ENCODE measurements at regions not wholly inside any gene's neighbourhood (a gene's known extent, or its start where the extent isn't known, plus 50 kb on each side); places are given as distances from the start of the nearest gene placed in this dataset.

DNA sequence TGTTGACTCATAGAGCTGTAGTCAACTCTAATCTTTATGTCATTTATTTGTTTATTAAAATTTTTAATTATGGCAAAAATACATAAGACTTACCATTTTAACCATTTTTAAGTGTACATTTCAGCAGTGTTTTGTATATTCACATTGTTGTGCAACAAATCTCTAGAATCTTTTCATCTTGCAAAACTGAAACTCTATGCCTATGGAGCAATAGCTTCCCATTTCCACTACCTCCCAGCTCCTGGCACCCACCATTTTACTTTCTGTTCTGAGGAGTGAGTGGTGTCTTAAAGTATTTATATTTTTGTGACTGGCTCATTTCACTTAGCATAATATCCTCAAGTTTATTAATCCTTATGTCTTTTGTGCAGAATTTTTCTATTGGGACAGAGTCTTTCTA, 181.0 kb downstream of the GPAT3 start:
- TF ChIP-seq, protein P1, sequence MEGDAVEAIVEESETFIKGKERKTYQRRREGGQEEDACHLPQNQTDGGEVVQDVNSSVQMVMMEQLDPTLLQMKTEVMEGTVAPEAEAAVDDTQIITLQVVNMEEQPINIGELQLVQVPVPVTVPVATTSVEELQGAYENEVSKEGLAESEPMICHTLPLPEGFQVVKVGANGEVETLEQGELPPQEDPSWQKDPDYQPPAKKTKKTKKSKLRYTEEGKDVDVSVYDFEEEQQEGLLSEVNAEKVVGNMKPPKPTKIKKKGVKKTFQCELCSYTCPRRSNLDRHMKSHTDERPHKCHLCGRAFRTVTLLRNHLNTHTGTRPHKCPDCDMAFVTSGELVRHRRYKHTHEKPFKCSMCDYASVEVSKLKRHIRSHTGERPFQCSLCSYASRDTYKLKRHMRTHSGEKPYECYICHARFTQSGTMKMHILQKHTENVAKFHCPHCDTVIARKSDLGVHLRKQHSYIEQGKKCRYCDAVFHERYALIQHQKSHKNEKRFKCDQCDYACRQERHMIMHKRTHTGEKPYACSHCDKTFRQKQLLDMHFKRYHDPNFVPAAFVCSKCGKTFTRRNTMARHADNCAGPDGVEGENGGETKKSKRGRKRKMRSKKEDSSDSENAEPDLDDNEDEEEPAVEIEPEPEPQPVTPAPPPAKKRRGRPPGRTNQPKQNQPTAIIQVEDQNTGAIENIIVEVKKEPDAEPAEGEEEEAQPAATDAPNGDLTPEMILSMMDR (IDR thresholded peaks at IDR 0.05), result no peak
- TF ChIP-seq EP300 (IDR thresholded peaks at IDR 0.05) (no peak), POLR2A (IDR thresholded peaks at IDR 0.05) (no peak)
